Left ventricle myocardium inferior (tissue), 1 donor: ENCODE measurements at regions not wholly inside any gene's neighbourhood (a gene's known extent, or its start where the extent isn't known, plus 50 kb on each side); places are given as distances from the start of the nearest gene placed in this dataset.

Experiments used
- DNase-seq: peaks from one replicate; pipeline ENCODE4 v3.0.0-alpha.2; 2020
- H3K27ac ChIP-seq: fragments of 200-600 bp; replicated peaks from 2 replicates; pipeline ENCODE4 v1.8.0; 2021
- H3K27me3 ChIP-seq: fragments of 200-600 bp; 2 replicates; pipeline ENCODE4 v1.8.0; 2021; ENCODE audit warnings: low read depth
- H3K36me3 ChIP-seq: fragments of 200-600 bp; 2 replicates; pipeline ENCODE4 v1.8.0; 2021
- H3K4me1 ChIP-seq: fragments of 200-600 bp; 2 replicates; pipeline ENCODE4 v1.8.0; 2021
- H3K4me3 ChIP-seq: fragments of 200-600 bp; 2 replicates; pipeline ENCODE4 v1.8.0; 2021; ENCODE audit warnings: mild to moderate bottlenecking, moderate library complexity
- H3K9me3 ChIP-seq: fragments of 200-600 bp; replicated peaks from 2 replicates; pipeline ENCODE4 v1.8.0; 2021
- CTCF ChIP-seq: fragments of 200-600 bp; IDR thresholded peaks from 2 replicates; pipeline ENCODE4 v1.8.0; 2021; ENCODE audit warnings: antibody characterized with exemption, mild to moderate bottlenecking, borderline replicate concordance
- intact Hi-C: fragments of 100-400 bp; cut with micrococcal nuclease; formaldehyde crosslinking; loops from one replicate; pipeline ENCODE4 v1.11.0; 2022
- donor health status: DM: no; HTN: yes; CAD: no; lungs with severe emphysema.

GRCh38 chr21:14833666-14834351 lies 231.0 kb downstream of the NRIP1 start:
- no peaks in the 10 kb centered on the region for H3K36me3 ChIP-seq
- H3K9me3 ChIP-seq = no peaks in the 10 kb centered on the region
- no peaks in the 10 kb centered on the region for H3K27me3 ChIP-seq
- DNase-seq = no peak
- no peak for TF ChIP-seq CTCF
- H3K27ac ChIP-seq = no peak overlapping the region
- no peaks in the 10 kb centered on the region for H3K4me1 ChIP-seq
- H3K4me3 ChIP-seq = no peak overlapping the region
- intact Hi-C loops = no loop called here

GRCh38 chr21:14833241-14833640 lies 231.6 kb downstream of the NRIP1 start:
- Histone ChIP-seq H3K27me3 (no peaks in the 10 kb centered on the region), H3K9me3 (no peaks in the 10 kb centered on the region), H3K4me1 (no peaks in the 10 kb centered on the region), H3K27ac (no peak overlapping the region), H3K4me3 (no peak overlapping the region), H3K36me3 (no peaks in the 10 kb centered on the region)
- TF ChIP-seq CTCF = no peak
- no peak for DNase-seq
- intact Hi-C loops = no loop called here

- H3K27ac ChIP-seq = no peak overlapping the region
- TF ChIP-seq CTCF = no peak
- DNase-seq = no peak
- no peaks in the 10 kb centered on the region for H3K4me1 ChIP-seq
- intact Hi-C loops = no loop called here
- H3K4me3 ChIP-seq = no peak overlapping the region
- no peaks in the 10 kb centered on the region for H3K9me3 ChIP-seq
- no peaks in the 10 kb centered on the region for H3K27me3 ChIP-seq
- no peaks in the 10 kb centered on the region for H3K36me3 ChIP-seq
Measured at GRCh38 chr21:14830307-14830706, 234.5 kb downstream of the NRIP1 start.

- Histone ChIP-seq H3K4me3 (no peak overlapping the region), H3K4me1 (no peaks in the 10 kb centered on the region), H3K9me3 (no peaks in the 10 kb centered on the region), H3K27ac (no peak overlapping the region), H3K36me3 (no peaks in the 10 kb centered on the region), H3K27me3 (no peaks in the 10 kb centered on the region)
- intact Hi-C loops = no loop called here
- DNase-seq = no peak
- TF ChIP-seq CTCF = no peak
Measured at GRCh38 chr21:14829685-14830084, 235.1 kb downstream of the NRIP1 start.

GRCh38 chr21:14827468-14827867 lies 237.3 kb downstream of the NRIP1 start:
- Histone ChIP-seq H3K27me3 (no peaks in the 10 kb centered on the region), H3K9me3 (no peaks in the 10 kb centered on the region), H3K4me3 (no peak overlapping the region), H3K36me3 (no peaks in the 10 kb centered on the region), H3K27ac (no peak overlapping the region), H3K4me1 (no peaks in the 10 kb centered on the region)
- DNase-seq = no peak
- intact Hi-C loops = no loop called here
- no peak for TF ChIP-seq CTCF
